Neural progenitor cell (in vitro differentiated cells): ENCODE measurements at regions not wholly inside any gene's neighbourhood (a gene's known extent, or its start where the extent isn't known, plus 50 kb on each side); places are given as distances from the start of the nearest gene placed in this dataset.

Experiments used
- CTCF ChIP-seq: fragments of 200-600 bp; sonication (generic); IDR thresholded peaks from 2 replicates; pipeline ENCODE4 v1.5.1; 2017; ENCODE audit warnings: antibody characterized with exemption, mild to moderate bottlenecking
- EZH2 ChIP-seq: fragments of 200-600 bp; sonication (generic); IDR thresholded peaks from 2 replicates; pipeline ENCODE4 v1.6.1; 2017; ENCODE audit warnings: antibody characterized with exemption, mild to moderate bottlenecking, moderate library complexity
- EZH2phosphoT487 ChIP-seq: fragments of 200-600 bp; sonication (generic); IDR thresholded peaks from 2 replicates; pipeline ENCODE4 v1.6.1; 2017; ENCODE audit warnings: antibody characterized with exemption

- TF ChIP-seq EZH2: no peak
- no peak for TF ChIP-seq CTCF
- no peak for TF ChIP-seq EZH2phosphoT487
Measured at GRCh38 chr7:17481118-17481517, 182.7 kb downstream of the AHR start.
